B cell (primary cell): ENCODE measurements at regions not wholly inside any gene's neighbourhood (a gene's known extent, or its start where the extent isn't known, plus 50 kb on each side); places are given as distances from the start of the nearest gene placed in this dataset.

Experiments used
- EZH2 ChIP-seq: IDR thresholded peaks from 2 replicates; pipeline ENCODE4 v1.6.1; 2012; ENCODE audit warnings: borderline replicate concordance, low read depth, mild to moderate bottlenecking, moderate library complexity, low read length; ENCODE audit not compliant: insufficient read depth, poor library complexity, severe bottlenecking
- TF ChIP-seq, protein P1 (sequence below): fragments of 200-600 bp; IDR thresholded peaks from one replicate; pipeline ENCODE4 v1.8.0; 2022; ENCODE audit warnings: antibody characterized with exemption, mild to moderate bottlenecking

- TF ChIP-seq, protein P1, sequence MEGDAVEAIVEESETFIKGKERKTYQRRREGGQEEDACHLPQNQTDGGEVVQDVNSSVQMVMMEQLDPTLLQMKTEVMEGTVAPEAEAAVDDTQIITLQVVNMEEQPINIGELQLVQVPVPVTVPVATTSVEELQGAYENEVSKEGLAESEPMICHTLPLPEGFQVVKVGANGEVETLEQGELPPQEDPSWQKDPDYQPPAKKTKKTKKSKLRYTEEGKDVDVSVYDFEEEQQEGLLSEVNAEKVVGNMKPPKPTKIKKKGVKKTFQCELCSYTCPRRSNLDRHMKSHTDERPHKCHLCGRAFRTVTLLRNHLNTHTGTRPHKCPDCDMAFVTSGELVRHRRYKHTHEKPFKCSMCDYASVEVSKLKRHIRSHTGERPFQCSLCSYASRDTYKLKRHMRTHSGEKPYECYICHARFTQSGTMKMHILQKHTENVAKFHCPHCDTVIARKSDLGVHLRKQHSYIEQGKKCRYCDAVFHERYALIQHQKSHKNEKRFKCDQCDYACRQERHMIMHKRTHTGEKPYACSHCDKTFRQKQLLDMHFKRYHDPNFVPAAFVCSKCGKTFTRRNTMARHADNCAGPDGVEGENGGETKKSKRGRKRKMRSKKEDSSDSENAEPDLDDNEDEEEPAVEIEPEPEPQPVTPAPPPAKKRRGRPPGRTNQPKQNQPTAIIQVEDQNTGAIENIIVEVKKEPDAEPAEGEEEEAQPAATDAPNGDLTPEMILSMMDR: no peak
- TF ChIP-seq EZH2: no peak
Measured at GRCh38 chr4:138475116-138475515, 233.0 kb upstream of the SLC7A11 start.
